GM21367 (cell line): ENCODE measurements at regions not wholly inside any gene's neighbourhood (a gene's known extent, or its start where the extent isn't known, plus 50 kb on each side); places are given as distances from the start of the nearest gene placed in this dataset.

Source experiments
- ATAC-seq: cut with Tn5 transposase; IDR thresholded peaks from one replicate; pipeline ENCODE4 v1.9.1; 2021; ENCODE audit not compliant: unreplicated experiment

DNA sequence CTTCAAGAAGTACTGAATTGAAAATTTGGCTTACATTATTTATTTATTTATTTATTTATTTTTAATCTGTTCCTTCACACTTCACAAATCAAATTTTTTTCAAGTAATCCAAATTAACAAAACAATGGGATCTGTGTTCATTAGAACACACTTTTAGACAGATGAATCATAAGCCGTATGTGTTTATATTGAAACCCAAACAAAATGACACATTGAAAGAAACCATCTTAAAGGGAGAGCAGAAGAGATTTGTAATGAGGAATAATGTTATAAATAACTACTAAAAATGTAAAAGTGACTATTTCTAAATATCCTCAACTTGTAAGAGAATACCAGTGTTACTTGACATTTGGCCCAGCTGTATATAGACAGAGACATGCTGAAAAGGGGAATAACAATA lies 991.0 kb upstream of the CHAC2 start:
- no peak for ATAC-seq

DNA sequence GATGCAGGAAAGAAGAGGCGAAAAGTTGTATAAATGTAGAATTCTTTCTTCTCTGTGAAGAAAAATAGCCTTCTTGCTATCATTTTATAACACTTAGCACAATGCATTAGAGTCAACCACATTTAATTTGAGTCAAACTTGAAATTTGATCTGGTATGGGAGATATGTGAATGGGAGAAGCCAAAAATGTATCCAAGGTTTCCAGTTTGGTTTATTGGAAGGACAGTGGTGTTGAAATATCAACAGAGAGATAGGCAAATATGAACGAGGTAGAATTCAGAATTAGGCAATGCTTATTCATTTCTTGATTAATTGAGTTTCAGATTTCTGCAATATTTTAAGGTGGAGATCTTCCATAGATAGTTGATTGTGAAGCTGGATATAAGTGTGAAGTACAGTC lies 991.9 kb upstream of the CHAC2 start:
- no peak for ATAC-seq

DNA sequence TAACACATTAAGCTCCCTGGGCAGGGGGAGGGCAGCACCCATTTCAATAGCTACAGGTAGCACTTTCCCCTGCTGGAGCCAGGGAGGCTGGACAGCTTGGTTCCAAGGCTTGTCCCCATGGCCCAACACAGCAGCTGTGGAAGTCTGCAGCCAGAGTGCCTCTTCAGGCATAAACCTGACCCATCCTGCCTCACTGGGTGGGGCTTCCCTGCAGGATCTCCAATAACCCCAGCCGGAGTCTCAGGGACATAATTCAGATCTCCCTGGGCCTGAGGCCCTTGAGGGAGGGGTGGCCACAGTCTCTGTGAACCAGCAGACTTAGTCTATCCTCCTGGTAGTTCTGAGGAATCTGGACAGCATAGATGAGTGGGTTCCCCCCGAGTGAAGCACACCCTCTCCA lies 1001.9 kb upstream of the CHAC2 start:
- ATAC-seq = no peak

DNA sequence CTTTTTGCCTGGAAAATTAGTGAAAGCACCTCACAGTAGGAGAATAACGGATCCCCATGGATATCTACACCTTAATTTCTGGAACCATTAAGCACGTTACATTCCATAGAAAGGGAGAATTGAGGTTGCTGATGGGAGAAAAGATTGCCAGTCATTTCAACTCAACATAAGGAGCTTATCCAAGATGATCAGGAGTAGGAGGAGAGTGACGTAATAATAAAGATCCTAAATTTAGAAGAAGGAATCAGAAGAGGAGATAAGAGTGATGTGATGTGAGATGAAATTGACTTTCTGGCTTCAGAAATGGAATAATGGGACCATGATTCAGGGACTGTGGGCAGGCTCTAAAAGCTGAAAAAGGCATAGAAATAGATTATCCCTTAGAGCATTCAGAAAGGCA lies 1017.8 kb upstream of the CHAC2 start:
- no peak for ATAC-seq

DNA sequence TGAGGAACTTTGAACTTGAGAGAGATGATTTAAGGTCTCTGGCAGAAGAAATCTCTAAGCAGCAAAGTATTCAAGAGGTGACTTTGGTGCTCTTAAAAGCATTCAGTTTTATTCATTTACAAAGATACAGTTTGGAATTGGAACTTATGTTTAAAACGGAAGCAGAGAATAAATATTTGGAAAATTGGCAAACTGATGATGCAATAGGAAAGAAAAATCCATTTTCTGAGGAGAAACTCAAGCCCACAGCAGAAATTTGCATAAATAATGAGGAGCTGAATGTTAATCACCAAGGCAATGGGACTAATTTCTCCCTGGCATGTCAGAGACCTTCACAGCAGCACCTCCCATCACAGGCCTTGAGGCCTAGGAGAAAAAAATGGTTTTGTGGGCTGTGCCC lies 1022.5 kb upstream of the CHAC2 start:
- ATAC-seq = no peak

DNA sequence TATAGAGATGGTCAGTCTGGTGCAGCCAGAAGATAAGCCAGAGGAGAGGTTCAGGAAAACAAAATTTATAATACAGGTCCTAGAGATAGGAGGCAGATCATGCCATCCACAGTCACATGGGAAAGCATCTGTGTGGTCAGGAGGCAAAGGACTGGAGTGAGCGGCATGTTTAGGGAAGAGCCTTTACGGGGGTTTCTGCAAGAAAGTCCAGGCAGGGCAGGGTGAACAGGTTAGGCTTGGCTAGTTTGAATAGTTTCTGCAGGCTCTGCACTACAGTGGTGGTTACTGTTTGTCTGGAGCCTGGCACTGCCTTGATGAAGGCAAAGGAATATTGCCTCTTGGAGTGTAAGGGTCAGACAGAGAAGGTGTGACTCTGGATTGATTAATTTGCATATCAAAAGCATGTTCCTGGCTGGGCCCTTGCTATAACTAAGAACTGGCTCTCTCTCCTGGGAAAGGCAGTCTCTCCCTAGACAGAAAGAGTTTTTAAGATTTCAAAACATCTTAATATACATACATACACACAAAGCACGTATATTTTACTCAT lies 1034.7 kb upstream of the CHAC2 start:
- ATAC-seq = no peak

DNA sequence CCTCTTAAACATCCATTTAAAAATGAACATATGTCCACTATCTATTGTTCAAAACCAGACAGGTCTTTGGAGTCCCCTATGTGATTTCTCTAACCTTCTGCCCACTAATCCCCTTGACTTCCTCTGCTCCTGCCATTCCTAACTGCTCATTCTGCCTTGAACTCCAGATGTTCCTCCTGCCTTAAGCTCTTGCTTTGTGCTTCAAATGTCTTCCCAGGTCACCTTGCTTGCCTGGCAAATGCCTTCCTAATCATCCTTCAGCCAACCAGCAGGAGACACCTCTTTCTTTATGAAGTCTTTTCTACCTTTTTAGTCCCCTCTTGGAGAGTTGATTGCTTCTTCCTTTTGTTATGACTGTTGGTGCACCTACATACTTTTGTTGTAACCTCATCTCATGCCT lies 1043.0 kb upstream of the CHAC2 start:
- ATAC-seq = no peak

DNA sequence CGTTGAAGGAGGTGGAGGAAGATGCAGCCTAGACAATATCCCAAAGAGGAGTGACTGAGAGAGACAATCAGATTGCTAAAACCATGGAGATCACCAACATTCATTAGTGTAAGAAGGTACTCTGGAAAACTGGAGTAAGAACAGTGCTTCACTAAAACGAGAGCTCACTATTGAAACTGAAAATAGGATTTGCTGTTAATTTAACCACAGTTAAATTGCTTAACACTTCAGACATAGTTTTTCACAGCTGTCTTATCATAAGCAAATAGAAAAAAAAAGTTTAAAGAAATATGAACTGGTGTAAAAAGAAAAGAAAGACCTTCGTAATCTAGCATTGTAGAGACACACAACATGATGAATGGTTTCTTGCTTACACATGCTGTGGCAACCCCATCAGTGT lies 1049.8 kb upstream of the CHAC2 start:
- no peak for ATAC-seq

DNA sequence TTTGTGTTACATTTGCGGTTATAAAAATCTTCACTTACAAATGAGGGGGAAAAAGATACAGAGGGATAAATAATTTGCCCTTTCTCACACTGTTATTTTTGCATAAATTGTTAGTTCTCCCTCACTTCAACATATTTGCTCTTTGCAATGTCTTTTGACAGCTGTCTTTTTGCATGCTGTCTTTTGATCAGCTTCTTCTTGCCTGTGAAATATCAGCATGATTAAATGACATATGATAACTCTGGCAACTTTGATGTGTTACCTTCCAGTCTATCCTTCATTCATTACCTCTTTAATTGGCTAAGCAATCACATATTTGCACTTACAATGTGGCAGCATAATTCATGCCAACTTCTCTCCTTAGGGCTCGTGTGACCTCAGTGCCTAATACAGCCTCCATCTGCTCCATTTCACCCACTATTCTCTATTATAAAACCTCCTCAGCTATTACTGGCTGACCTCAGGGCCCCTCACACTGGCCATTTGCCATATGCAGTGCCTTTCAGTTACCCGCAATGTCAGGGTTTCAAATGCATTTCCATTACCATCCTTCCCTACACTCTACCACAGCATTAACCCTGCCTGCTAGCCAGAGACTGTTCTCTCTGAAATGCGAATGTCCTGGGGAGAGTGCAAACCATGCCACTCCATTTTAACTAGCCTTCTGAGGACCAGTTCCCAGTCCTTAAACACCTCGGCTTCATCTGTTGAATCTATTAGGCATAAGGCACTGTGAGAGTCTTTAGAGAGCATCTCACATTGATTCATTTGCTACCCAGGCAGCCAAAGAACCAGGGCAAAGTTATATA lies 1056.6 kb upstream of the CHAC2 start:
- no peak for ATAC-seq

DNA sequence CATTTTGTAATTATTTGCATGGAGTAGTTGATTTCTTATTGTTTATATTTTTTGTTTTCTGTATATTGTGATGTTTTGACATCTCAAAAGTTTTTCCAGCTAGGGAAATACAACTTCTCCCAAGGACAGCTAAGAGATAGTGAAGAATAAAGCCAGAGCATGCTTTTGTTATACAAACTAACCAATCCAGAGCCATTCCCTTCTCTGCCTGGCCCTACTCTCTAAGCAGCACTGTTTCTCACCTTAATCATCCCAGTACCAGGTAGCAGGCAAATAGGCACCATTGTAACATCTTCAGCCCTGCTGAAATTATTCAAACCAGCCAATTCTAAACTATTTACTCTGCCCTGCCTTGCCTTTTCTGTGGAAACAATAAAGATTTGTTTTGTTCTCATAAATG lies 1063.4 kb upstream of the CHAC2 start:
- no peak for ATAC-seq

DNA sequence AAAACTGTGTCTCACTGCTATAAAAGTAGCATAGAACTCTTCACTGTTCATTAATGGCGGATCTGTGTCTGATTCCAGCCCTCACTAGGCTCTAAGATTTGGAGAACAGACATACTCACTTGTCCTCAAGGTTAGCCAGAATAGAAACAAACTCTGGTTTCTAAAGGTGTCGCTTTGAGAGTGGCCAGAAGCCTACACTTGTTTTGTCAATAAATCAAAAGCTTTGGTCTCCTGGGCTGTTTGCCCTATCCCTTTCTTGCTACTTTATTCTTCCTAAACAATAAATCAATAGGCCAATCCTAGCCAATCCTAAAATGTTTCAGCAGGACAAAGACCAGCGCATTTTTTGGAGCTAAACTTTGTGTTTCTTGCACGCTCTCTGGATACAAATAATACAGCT lies 1064.6 kb upstream of the CHAC2 start:
- no peak for ATAC-seq

DNA sequence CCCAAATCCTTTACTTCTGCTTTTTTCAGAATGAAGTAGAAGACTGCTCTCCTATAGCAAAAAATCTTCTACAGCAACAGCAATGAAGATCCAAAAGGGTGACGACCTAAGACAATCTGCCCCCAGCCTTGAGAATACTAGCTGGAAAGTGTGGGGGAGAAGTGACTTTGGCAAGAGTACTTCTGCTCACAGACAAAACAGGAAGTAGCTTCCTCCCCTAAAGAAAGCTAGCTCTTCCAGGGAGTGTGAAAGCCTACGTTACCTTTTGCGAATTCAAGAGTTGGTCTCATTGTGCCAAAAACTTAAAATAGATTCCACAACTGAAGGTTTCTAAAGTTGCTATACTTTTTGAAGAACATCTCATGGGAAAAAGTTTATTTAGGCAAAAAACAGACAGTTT lies 1069.2 kb upstream of the CHAC2 start:
- ATAC-seq = no peak

DNA sequence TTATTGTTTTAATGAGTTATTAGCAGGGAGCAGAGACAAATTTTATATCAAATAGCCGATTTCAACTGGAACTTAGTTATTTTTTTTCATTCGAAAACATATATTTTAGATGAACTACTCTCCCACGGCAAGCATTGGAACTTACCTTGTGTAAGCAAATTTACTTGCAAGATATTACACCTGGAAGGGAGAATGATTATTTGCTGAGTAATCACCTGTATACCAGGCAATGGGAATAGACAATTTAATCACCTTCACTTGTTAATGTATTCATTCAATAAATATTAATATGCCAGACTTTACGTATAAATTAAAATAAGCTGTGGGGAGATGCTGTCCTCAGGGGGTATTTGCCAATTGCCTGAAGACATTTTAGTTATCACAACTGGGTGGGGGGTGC lies 1069.9 kb upstream of the CHAC2 start:
- no peak for ATAC-seq

DNA sequence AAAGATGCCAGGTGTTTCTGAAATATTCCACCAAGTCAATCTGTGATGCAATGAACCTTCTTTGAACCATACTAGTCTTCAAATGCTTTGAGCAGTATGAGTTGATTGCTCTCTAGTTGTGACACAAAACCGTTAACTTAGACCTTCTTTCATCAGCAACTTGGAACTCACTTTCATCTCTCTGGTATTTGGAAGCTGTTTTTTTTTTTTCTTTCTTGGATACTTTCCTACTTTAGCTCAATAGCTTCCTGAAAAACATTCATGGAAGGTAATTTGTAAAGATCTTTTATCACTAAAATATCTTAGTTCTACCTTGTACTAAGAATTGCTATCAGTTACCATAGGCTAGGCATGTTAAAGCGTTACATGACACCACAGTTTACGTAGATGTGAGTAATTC lies 1071.9 kb upstream of the CHAC2 start:
- ATAC-seq = no peak

DNA sequence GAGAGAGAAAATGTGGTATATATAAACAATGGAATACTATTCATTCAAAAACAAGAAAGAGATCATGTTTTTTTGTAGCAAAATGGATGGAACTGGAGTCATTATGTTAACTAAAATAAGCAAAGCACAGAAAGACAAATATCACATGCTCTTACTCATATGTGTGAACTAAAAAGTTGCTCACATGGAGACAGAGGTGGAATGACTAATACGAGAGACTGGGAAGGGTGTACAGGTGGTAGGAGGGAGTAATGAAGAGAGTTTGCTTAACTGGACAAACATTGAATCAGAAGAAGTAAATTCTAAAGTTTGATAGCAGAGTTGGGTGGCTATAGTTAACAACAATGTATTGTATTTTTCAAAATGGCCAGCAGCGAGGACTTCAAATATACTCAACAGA lies 1080.7 kb upstream of the CHAC2 start:
- no peak for ATAC-seq

DNA sequence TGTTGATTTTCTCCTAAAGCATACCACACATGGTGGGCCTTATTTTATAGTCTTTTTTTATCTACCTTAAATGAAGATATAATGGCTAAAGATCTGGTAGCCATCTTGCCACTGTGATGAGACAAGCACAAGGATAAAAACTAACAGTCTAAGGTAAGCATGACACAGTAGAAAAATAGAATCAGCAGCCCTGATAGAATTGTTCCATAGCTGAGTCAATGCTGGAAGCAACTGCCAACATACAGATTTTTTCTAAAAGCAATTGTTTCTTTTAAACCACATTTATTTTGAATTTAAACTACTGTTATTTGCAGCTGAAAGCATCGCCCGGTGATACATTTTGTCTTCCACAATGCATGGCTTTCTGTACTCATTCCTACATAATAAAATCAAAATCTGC lies 1091.5 kb upstream of the CHAC2 start:
- no peak for ATAC-seq

DNA sequence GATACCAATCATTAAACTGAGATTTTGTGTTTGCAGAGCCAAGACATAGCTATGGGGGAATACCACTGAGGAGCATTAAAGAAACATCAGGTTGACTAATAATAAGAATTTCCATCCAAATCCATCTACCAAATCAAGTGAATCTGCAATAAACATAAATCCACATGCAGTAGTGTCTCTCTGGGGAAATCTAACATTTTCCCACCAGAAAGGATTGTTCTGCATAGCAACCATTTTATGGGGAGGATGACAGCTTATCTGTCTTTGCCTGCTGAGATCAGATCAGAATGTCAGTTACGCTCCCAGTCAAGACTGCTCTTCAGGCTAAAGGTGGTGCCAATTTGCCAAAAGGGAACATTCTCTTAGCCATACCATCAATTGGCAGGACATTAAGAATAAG lies 1098.9 kb upstream of the CHAC2 start:
- ATAC-seq = no peak

DNA sequence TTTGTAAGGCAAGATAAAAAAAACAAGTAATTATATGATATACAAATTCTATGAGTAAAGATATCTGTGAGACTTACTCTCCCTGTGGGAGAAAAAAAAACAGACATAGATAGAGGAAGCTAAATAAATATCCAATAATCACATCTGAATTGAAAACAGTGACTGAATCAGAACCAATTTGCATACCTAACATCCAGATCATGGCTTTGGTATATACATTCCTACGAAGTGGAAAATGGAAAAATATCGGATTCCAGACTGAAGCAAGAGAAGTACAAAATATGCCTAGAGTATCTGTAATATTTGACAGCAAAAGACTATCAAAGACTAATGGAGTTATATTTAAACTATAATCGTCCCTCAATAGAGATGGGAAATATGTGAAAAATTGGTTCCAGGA lies 1108.1 kb upstream of the CHAC2 start:
- no peak for ATAC-seq

DNA sequence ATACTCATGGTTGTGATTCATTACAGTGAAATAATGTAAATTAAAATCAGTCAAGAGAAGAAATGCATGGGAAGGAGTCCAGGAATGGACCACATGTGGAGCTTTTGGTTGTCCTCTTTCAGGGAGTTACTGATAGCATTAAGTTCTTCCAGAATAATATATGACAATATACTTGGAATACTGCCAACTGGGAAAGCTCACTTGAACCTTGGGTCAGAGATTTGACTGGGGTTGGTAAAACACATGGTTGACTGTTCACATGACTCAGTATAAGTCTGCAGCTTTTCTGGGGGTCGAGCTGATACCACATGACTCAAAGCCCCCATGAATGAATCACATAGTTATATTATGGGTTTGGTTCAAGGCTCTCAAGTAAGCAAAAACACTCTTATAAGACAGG lies 1109.0 kb upstream of the CHAC2 start:
- no peak for ATAC-seq

DNA sequence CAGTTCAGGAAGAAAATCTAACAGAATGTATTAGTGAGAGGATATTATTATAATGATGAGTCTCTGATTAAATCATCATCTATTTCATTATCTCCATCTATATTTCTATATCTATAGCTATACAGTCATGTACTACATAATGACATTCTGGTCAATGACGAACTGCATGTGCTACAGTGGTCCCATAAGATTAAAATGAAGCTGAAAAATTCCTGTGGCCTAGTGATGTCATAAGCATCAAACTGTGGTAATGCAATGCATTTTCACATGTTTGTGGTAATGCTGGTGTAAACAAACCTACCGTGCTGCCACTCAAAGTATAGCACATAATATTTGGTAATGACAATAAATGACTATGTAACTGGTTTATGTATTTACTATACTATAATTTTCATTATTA lies 1127.9 kb upstream of the CHAC2 start:
- ATAC-seq = no peak

DNA sequence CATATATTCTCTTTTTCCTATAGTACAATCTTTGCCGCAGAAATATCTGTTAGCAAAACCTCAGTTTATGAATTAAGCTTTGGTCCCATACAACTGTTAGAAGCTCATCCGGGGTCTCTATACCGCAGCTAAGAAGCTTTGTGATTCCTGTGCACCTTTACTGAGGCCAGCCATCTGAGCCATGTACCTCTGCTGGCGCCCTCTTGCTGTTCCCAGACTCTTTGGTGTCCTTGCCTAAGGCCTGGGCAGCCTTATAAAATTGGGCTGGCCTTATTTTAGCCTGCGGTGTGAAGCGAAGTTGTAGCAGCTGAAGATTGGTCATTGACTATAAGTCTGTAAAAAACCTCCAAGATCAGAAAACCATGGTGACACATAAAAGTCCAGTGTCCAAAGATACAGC lies 1135.1 kb upstream of the CHAC2 start:
- ATAC-seq = no peak

DNA sequence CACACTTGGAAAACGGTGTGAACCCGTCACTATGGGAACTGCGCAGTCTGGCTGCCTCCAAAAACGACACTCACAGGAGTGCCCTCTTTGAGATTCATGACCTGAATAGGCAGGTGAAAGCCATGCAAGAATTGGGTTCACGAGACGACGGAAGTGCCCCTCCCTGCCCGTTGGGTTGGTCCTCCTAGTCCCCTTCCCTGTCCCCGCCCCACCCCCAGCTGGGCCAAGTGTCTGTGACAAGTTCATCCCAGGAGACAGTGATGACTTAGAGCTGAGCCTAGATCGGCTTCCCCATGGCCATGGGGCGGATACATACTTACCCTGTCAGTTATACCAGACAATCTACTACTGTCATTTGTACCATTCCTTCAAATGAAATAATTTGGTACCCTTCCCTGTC lies 1137.7 kb upstream of the CHAC2 start:
- ATAC-seq = no peak

DNA sequence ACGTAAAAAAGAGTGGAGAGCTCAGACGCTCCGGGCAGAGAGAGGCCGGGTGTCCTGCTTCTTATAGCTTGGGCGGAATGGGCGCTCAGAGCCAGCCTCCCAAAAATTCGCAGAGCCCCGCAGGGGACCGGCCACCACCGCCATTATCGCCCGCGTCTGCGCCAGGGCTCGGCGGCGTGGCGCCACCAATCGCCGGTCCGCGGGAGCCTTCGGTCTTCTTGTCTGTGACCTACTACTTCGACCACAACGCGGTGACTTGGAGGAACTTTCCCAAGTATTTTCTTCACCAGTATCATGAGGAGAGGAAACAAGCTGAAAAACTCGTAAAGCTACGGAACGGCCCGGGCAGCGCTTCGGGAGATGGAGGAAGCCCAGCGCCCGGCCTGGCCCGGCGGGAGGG lies 1138.1 kb upstream of the CHAC2 start:
- no peak for ATAC-seq
